CD4-positive, alpha-beta T cell treated with Interleukin-21 for 1 hour (primary cell): ENCODE measurements at regions not wholly inside any gene's neighbourhood (a gene's known extent, or its start where the extent isn't known, plus 50 kb on each side); places are given as distances from the start of the nearest gene placed in this dataset.

Experiments
- DNase-seq: peaks from one replicate; pipeline ENCODE4 v3.0.0-alpha.2; 2020

- no peak for DNase-seq
Measured at GRCh38 chr3:72116226-72116625, 331.3 kb upstream of the PROK2 start.

GRCh38 chr3:72115307-72115706 lies 330.4 kb upstream of the PROK2 start:
- no peak for DNase-seq

GRCh38 chr3:72114773-72115172 lies 329.8 kb upstream of the PROK2 start:
- DNase-seq, result no peak

- no peak for DNase-seq
Measured at GRCh38 chr3:72113964-72114363, 329.0 kb upstream of the PROK2 start.

GRCh38 chr3:72113564-72113963 lies 328.6 kb upstream of the PROK2 start:
- no peak for DNase-seq

GRCh38 chr3:72112435-72112834 lies 327.5 kb upstream of the PROK2 start:
- no peak for DNase-seq

GRCh38 chr3:72111265-72112205 lies 326.6 kb upstream of the PROK2 start:
- no peak for DNase-seq

- no peak for DNase-seq
Measured at GRCh38 chr3:72109327-72110259, 324.6 kb upstream of the PROK2 start.

GRCh38 chr3:72105306-72105705 lies 320.4 kb upstream of the PROK2 start:
- no peak for DNase-seq

GRCh38 chr3:72102112-72102616 lies 317.2 kb upstream of the PROK2 start:
- peak; percentile 44 for DNase-seq

GRCh38 chr3:72101494-72101893 lies 316.5 kb upstream of the PROK2 start:
- no peak for DNase-seq

GRCh38 chr3:72100601-72101187 lies 315.7 kb upstream of the PROK2 start:
- DNase-seq, result peak; percentile 87

GRCh38 chr3:72100080-72100511 lies 315.1 kb upstream of the PROK2 start:
- DNase-seq, result no peak

GRCh38 chr3:72099326-72100079 lies 314.6 kb upstream of the PROK2 start:
- DNase-seq, result no peak

GRCh38 chr3:72097053-72097452 lies 312.1 kb upstream of the PROK2 start:
- DNase-seq, result no peak

- DNase-seq, result no peak
Measured at GRCh38 chr3:72095521-72095920, 310.6 kb upstream of the PROK2 start.

GRCh38 chr3:72093992-72094334 lies 309.0 kb upstream of the PROK2 start:
- no peak for DNase-seq

- DNase-seq, result no peak
Measured at GRCh38 chr3:72093270-72093991, 308.5 kb upstream of the PROK2 start.

- DNase-seq, result no peak
Measured at GRCh38 chr3:72092778-72093177, 307.8 kb upstream of the PROK2 start.

- no peak for DNase-seq
Measured at GRCh38 chr3:72088486-72089025, 303.6 kb upstream of the PROK2 start.

GRCh38 chr3:72087420-72087819 lies 302.5 kb upstream of the PROK2 start:
- DNase-seq, result no peak
